ENCODE measurements at regions not wholly inside any gene's neighbourhood (a gene's known extent, or its start where the extent isn't known, plus 50 kb on each side); places are given as distances from the start of the nearest gene placed in this dataset.

GRCh38 chr22:47783433-47784366 is 1021.2 kb downstream of the TBC1D22A start:
- no peak for DNase-seq

GRCh38 chr22:47782328-47783075 is 1020.1 kb downstream of the TBC1D22A start:
- no peak for DNase-seq

- DNase-seq = no peak
These were observed 1019.1 kb downstream of the TBC1D22A start for GRCh38 chr22:47781427-47782111.

- DNase-seq = no peak
These were observed 1018.6 kb downstream of the TBC1D22A start for GRCh38 chr22:47781024-47781423.

GRCh38 chr22:47780281-47780875 is 1017.9 kb downstream of the TBC1D22A start:
- DNase-seq = no peak

- no peak for DNase-seq
These were observed 1017.0 kb downstream of the TBC1D22A start for GRCh38 chr22:47779474-47779873.

- DNase-seq = no peak
These were observed 1015.8 kb downstream of the TBC1D22A start for GRCh38 chr22:47778160-47778658.

- no peak for DNase-seq
These were observed 1015.0 kb downstream of the TBC1D22A start for GRCh38 chr22:47777426-47777825.

GRCh38 chr22:47776329-47776728 is 1013.9 kb downstream of the TBC1D22A start:
- no peak for DNase-seq

- no peak for DNase-seq
These were observed 1013.2 kb downstream of the TBC1D22A start for GRCh38 chr22:47775686-47776085.

- DNase-seq = no peak
These were observed 1012.7 kb downstream of the TBC1D22A start for GRCh38 chr22:47775191-47775590.

- no peak for DNase-seq
These were observed 1011.2 kb downstream of the TBC1D22A start for GRCh38 chr22:47773635-47774034.

GRCh38 chr22:47772864-47773263 is 1010.4 kb downstream of the TBC1D22A start:
- no peak for DNase-seq

- no peak for DNase-seq
These were observed 1007.2 kb downstream of the TBC1D22A start for GRCh38 chr22:47769652-47770051.

GRCh38 chr22:47768027-47768426 is 1005.6 kb downstream of the TBC1D22A start:
- no peak for DNase-seq

- no peak for DNase-seq
These were observed 1005.0 kb downstream of the TBC1D22A start for GRCh38 chr22:47767403-47767802.

- no peak for DNase-seq
These were observed 1003.3 kb downstream of the TBC1D22A start for GRCh38 chr22:47765757-47766156.

GRCh38 chr22:47762141-47762540 is 999.7 kb downstream of the TBC1D22A start:
- DNase-seq = no peak

- no peak for DNase-seq
These were observed 997.5 kb downstream of the TBC1D22A start for GRCh38 chr22:47759909-47760308.

- DNase-seq = no peak
These were observed 995.3 kb downstream of the TBC1D22A start for GRCh38 chr22:47757741-47758140.

- DNase-seq = no peak
These were observed 987.6 kb downstream of the TBC1D22A start for GRCh38 chr22:47750086-47750485.

- no peak for DNase-seq
These were observed 986.5 kb downstream of the TBC1D22A start for GRCh38 chr22:47748957-47749356.

GRCh38 chr22:47748271-47748670 is 985.8 kb downstream of the TBC1D22A start:
- no peak for DNase-seq
